NOMO-1 (cell line): ENCODE measurements at regions not wholly inside any gene's neighbourhood (a gene's known extent, or its start where the extent isn't known, plus 50 kb on each side); places are given as distances from the start of the nearest gene placed in this dataset.

Experiments
- DNase-seq, 2 experiments: peaks; one replicate each; lab custom pipeline; 2025; ENCODE audit not compliant: unreplicated experiment in 2 of 2; lab: John Stamatoyannopoulos, UW

DNA sequence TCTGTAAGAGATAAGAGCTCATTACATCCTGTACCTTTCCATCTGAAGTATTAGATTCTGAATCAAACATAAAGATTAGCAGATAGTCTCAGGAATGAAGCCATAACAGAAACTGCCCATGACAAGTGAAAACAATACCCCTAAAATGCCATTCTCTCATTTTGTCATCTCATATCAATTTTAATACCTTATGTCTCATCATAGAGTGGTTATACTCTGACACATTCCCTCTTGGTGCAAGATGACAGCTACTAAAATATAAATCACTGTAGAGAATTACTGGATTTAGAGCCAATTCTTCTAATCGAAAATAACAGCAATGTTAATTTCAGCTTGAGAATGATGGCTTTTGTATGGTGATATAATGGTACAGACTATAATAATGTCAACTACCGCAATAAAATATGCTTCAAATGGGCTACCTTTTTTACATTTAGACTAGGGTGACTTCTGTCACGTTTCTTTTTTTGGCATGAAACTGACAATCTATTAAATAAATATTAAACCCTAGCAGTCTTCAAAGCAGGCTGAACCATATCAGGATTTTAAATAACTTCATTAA, 125.1 kb upstream of the ITGA4 start:
- no peak for DNase-seq

DNA sequence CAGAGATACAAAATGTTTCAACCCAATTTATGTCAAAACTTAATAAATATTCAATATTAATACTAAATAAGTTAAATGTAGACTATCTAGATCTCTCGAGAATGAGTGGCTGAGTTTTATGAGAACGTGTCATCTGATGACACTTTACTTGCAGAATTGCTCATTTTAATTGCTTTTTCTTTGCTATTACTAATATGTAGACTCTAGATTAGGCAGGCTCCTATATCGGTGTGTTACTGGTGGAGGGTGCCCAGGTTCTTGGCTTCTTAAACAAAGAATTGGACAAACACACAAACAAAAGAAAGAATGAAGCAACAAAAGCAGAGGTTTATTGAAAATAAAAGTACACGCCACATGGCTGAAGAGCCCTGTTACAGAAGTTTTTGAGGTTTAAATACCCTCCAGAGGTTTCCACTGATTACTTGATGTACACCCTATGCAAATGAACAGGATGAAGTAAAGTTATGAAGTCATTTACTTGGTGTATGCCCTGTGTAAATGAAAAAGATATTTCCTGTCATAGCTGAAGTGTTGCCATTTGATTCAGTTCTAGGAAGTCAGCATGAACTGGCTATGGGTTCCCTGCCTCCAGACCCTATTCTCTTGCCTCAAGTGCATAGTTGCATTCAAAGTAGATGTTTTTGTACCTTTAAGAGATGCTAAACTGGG, 122.9 kb upstream of the ITGA4 start:
- DNase-seq, result no peak

DNA sequence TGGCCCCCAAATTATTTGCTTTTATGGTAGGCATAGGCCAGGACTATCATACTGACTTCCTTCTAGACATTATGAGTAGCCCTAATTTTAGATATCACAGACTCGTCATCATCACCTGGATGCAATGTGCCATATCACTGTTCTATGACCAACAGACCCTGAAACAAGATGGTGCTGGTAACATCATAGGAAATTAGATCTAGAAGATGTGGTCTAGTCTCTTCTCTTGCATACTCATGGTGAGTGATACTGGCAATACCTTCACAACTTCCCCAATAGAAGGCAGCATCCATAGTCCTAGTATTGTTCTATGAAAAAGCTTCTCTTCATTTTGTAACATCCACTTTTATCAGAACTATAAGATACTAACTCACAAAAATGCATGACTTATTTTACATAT, 116.3 kb upstream of the ITGA4 start:
- DNase-seq, result no peak

DNA sequence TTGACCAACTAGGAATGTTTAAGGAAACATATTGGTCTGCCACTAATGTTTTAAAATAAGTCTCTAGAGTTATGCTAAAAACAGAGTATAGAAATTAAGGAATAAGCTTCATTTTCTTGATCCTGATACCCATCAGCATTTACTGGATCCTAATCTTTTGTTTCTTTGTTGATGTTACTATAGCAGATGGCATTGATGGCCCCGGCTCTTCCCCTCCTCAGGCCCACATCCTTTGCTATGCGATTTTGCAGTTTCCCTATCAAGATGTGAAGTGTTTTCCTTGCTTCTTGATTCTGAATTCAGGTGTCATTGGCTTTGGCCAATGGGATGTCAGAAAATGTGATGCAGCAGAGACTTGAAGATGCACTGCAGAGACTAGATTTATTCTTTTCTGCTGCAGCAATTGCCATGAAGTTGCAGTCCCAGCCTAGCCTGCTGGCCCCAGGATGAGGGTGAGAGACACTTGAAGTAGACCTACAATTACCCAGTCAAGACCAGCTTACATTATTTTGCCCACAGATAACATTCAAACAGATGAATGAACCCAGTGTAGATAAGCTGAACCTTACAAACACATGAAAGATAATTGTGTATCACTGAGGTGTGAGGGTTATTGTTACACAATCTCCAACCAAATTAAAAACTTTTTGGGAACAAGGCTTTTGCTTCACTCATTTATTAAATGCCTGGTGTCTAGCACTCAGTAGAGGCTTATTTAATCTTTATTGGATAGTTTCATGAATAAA, 115.2 kb upstream of the ITGA4 start:
- DNase-seq, result no peak

DNA sequence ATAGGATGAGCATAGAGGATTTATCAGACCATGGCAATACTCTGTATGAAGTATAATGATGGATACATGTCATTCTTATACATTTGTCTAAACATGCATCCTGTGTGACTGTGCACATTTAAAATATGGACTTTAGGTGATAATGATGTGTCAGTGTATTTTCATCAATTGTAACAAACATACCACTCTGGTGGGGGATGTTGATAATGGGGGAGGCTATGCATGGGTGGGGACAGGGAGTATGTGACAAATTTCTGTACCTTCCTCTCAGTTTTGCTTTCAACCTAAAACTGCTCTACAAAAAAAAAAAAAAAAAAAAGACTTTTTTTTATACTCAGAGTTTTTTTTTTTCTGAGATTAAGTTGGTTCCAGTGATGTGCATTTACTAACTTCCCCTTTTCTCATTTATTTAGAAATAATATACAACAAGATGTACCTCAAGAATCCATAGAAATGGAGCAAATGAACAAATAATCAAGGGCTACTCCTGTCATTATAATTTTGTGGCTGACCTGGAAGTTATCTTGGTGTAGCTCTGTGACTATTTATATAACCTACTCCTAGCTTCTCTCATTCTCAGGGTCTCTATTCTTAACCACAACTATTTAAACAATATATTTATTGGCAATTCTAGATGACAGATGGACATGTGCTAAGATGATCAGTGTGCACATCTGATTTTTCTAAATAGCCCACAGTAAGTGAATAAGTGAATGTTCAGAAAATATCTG, 108.9 kb upstream of the ITGA4 start:
- peak in 1 of 2 experiments; percentile 10 for DNase-seq

DNA sequence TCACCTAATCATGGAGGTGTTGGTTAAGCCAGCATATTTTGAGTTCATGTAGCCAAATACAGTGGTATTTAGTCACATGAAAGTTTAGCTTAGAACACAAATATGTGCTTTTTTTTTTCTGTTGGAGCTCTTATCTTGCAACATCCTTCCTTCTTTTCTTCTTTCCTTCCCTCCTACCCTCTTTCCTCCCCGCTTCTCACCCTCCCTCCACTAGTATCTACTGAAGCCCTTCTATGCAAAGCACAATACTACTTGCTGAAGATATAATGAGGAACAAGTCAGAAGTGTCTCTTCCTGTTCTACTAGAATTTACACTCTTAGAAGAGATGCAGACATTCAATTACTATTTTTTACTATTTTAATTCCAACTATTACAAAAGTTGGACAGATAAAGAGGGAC, 105.0 kb upstream of the ITGA4 start:
- peak; percentile 74 to 77 for DNase-seq

DNA sequence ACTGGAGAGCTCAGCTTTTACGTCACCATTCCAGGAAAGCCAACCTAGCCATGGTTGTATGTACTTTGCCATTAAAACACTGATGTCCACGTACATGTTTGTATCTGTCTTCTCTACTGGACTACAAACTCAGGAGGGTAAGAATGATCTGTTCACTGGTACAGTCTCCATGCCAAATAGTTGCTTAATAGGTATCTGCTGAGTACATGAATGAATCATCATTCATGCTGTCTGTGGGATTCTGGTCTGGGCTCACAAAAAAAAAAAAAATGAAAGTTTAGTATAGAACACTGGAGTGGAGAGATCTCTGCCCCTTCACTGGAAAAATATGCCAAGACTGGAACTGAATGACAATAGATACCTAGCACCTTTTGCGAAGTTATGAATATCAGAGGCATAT, 102.6 kb upstream of the ITGA4 start:
- peak; percentile 60 to 80 for DNase-seq

DNA sequence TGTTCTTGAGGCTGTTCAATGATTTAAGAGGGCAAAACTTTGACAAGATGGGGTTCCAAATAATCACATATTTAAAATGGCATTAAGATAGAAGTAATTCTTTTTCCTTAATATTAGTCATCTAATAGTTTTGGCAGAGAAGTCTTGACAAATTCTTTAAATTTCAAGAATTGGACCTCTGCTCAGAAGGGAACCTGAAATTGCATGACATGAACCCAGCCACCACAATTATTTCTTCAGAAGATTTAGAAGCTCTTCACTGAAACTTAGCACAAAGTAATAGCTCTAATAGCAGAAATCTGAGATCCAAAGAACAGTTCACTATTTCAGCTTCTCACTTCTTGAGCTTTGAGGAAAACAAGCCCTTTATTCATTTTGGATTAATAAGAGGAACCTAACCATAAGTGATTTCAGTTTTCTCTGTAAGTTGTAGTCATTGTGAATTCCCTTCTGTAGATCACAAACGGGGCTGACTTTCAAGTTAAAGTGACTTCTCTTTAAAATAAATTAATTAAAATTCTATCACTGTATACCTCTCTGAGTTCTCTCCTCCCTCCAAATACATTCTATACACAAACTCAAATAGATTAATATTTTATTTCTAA, 100.6 kb upstream of the ITGA4 start:
- DNase-seq, result peak in 1 of 2 experiments; percentile 11

DNA sequence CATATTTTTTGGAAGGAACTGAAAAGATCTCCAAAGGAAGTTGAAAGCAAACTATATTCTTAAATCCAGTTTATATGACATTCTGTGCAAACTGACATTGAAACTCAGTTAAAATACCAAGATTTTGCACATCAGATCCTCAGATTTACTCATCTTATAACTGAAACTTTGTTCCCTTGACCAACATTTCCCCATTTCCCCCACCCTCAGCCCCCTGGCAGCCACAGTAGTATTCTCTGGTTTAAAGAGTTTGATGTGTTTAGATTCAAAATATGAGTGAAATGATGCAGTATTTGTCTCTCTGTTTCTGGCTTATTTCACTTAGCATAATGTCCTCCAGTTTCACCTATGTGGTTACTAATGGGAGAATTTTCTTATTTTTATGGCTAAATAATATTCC, 99.2 kb upstream of the ITGA4 start:
- no peak for DNase-seq

DNA sequence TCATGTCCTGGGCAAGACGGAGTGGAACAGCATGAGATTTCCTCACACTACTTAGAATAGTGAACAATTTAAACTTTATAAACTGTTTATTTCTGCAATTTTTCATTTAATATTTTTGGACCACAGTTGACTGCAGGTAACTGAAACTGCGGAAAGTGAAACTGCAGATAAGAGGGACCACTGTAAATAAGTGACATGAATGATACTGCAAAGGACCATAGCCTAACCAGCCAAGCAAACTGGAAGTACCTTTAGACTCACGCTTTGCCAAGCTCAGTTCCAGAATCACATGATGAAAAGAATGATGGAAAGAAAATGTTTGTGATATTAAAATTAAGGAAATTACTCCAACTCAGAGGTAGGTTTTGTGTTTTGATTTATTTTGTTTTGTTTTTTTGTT, 94.6 kb upstream of the ITGA4 start:
- DNase-seq, result no peak

DNA sequence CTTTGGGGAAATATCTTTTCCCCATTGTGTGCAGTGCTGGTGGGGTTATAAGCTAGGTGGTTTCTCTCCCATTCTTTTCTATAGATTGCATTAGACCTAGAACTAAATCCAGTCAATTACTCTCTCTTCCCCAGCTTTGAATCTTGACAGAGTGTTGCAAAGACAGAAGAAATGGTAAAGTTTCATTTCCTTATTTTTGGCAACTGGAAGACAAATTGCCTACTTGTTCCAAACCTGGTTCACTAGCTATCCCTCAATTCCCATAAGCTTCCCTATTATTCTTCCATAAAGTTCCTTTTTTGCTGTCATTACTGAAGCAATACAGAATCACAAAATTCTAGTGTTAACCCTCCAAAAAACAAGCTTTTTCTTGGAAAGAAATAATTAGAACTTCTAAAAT, 94.0 kb upstream of the ITGA4 start:
- peak; percentile 43 to 88 for DNase-seq

DNA sequence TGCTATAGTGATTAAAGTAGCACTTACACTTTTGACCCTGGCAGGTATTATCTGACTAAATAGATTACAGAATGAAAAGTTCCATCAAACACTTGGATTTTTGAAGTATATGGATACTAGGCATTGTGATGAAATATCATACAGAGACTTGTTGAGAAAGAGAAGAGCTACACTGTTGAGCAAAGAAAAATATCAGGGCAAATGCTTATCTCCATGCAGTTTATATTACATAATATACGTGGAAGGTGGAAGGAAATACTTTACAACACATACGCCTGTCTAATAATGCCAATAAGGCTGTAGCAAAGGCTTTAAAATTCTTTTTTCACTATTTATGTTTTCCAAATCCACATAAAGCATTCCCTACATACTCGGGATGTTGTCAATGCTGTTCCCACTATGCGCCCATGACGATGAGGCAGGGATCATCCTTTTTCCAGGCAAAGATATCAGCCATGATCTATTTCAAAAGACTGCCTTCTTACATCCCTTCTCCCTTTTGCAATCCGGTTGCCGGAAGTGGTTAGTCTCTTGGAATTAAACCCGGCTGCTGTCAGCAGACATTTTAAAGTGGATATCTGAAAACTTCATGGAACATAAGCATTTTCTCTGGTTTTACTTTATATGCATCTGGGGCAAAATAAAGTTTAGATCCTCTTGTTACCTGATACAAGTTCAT, 92.6 kb upstream of the ITGA4 start:
- peak; percentile 64 to 74 for DNase-seq

DNA sequence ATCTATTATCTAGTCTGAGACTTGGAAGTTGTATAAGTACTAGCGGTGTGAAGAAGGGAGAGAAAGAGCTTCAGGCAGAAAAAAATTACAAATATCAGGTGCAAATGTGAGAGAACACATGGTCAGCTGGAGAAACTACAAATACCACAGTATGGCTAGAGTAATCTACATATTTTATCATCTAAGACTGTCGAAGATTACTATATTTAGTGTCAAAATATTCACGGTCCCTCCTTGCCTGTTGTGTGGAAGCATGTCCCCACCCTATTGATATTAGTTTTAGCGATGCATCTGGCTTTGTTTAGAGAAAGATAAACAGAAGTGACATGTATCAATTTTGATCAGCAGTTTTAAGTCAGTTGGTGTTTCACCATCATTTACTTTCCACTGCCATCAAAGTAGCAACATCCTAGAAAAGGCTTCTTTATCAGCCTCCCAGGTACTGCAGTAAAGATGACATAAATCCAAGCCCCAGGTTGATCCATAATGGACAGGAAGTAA, 90.5 kb upstream of the ITGA4 start:
- no peak for DNase-seq

DNA sequence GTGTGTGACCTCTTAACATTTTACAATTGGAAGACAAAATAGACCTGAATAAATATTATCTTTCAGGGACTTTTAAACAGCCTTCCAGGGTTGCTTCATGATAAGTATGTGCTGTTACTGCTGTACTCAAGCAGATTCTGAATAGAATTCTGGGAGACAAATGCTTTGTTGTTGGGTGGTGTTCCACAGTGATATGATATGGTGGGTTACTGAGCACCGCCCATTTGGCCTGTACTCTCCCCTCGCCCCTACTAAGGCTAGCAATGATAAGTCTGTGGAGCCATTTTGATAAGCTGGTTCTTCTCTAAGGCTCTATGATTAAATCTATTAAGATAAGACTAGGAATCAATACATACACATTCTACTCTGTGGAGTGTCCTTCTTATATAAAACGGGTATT, 89.8 kb upstream of the ITGA4 start:
- no peak for DNase-seq

DNA sequence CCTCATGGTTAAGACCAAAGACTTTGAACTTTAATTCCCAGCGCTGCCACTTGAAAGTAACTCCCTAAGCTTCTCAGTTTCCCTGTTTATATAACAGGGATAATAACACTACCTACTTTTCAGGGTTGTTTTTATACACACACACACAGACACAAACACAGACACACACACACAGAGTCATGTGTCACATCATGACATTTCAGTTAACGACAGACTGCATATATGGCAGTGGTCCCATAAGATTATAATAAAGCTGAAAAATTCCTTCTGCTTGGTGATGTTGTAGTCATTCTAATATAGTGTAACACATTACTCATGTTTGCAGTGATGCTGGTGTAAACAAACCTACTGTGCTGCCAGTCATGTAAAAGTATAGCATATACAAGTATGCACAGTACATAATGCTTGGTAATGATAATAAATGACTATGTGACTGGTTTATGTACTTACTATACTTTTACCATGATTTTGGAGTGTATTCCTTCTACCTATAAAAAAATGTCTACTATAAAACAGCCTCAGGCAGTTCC, 89.2 kb upstream of the ITGA4 start:
- no peak for DNase-seq

DNA sequence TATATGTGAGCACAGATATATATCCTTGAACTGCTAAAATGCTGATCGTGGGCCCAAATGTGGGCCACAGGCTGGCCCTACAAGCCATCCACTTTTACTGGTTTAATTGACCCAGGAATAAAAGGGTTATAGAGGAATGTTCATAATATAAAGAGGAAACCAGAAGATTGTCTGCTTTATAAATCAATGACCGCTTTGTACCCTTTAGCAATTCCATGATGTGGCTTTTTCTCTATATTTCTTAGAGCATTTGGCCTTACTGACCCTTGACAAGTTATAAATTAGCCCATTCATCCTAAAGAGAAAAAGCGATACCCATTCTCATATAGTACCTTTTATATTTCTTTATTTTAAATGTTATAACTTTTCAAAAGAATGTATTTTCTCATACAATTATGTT, 87.1 kb upstream of the ITGA4 start:
- DNase-seq, result no peak

DNA sequence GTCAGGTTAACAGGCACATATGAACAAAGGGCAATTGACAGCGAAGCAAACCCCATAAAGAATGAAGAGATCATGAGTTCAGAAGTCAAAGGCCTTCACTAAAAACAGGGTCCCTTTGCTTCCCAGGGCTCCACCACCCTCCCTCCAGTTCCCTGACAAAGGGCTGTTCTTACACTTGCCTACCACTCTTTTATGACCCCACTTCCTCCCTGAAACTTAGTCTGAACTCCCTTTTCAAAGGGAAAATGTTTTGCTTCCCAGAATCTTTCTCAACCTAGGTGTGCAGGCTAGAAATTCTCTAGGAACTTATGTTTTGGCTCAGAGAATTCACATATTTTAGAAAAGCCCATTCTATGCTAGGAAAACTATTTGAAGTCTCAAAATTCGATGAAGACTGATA, 86.0 kb upstream of the ITGA4 start:
- DNase-seq, result no peak

DNA sequence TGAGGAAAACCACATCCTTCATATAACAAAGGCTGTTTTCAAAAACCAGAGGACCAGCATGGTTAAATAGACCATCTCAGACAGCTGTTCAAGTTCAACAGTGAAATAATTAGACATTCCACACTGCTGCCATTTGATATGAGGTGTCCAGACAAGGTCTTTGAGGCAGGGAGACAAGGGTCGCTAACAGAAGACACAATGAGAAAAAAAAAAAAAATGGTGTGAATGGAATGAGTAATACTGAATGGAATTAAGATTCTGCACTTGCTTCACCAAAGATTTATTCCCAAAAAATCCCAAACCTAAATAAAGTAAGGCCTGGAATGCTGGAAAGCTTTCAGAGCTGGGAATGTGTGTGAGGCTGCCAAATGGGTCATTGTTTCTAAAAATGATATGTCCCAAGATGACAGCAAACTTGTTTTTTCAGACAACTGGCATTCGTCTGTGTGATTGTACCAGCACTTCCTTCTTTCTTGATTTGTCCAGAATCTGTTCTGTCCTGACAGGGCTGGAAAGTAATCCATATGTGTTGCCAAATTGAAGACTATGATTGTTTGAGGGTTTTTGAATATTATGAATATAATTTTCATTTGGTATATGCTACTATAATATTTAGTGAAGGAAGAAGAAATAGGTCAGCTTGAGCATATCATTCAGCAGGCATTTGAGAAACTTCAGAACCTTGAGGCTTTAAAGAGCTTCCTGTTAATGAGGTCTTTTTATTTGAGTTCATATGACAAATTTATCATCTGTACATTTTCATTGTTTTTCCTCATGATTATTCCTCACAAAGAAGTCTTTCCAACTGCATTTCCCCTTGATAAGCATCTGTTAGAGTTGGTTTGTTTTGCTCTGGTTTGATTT, 85.2 kb upstream of the ITGA4 start:
- peak in 1 of 2 experiments; percentile 15 for DNase-seq

DNA sequence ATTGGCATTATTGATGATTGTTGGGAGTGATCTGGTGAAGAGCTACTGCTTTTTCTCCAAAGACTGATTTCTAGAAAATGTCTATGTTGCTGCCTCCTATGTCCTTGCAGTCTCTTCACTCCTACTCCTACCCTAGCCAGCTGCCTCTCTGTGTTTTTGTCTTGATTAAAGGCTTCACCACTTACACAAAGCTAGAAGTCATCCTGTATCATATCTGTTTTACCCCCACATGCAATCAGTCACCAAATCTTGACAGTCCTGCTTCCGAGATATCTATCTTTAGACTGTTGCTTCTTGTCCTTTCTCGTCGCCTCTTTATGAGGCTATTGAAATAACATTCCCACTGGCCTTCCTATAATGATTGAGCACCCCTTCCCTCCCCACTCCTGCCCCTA, 84.5 kb upstream of the ITGA4 start:
- DNase-seq, result no peak
